Fibroblast of lung (primary cell): ENCODE measurements at regions not wholly inside any gene's neighbourhood (a gene's known extent, or its start where the extent isn't known, plus 50 kb on each side); places are given as distances from the start of the nearest gene placed in this dataset.

ENCODE experiments used
- DNase-seq, 2 donors: peaks; one replicate each; pipeline versions ENCODE4 v3.0.0 to v3.0.0-alpha.2; 2010; ENCODE audit warnings: low read depth in 2 of 2
- H2AFZ ChIP-seq: 2 replicates; pipeline ENCODE4 v1.5.1; 2012; ENCODE audit warnings: low read length, control low read depth, inconsistent platforms
- H3K27ac ChIP-seq: 2 replicates; pipeline ENCODE4 v1.5.1; 2011; ENCODE audit warnings: low read length, control low read depth; ENCODE audit not compliant: insufficient read depth
- H3K27me3 ChIP-seq: 2 replicates; pipeline ENCODE4 v1.5.1; 2011; ENCODE audit warnings: mild to moderate bottlenecking, low read length; ENCODE audit not compliant: control insufficient read depth, insufficient read depth
- H3K36me3 ChIP-seq: 2 replicates; pipeline ENCODE4 v1.5.1; 2011; ENCODE audit warnings: low read length; ENCODE audit not compliant: control insufficient read depth, insufficient read depth
- H3K4me1 ChIP-seq: 2 replicates; pipeline ENCODE4 v1.5.1; 2011; ENCODE audit warnings: low read length; ENCODE audit not compliant: control insufficient read depth, insufficient read depth; ENCODE audit errors: extremely low read depth
- H3K4me2 ChIP-seq: 2 replicates; pipeline ENCODE4 v1.5.1; 2011; ENCODE audit warnings: low read length, control low read depth; ENCODE audit not compliant: insufficient read depth; ENCODE audit errors: extremely low read depth
- H3K4me3 ChIP-seq, 4 experiments: fragments of 200-600 bp in 1 of 4; sonication (generic) in 1 of 4; replicated peaks in 1 of 4; 2 replicates each; pipeline ENCODE4 v1.5.1; 2011 to 2016; ENCODE audit warnings: low read length in 4 of 4, low read depth in 3 of 4, mild to moderate bottlenecking in 3 of 4, control low read depth in 2 of 4, inconsistent platforms in 1 of 4, mixed read lengths in 1 of 4; ENCODE audit not compliant: insufficient read depth in 1 of 4; ENCODE audit errors: control extremely low read depth in 1 of 4
- H3K79me2 ChIP-seq: 2 replicates; pipeline ENCODE4 v1.5.1; 2012; ENCODE audit warnings: mild to moderate bottlenecking, low read length, inconsistent platforms; ENCODE audit not compliant: control insufficient read depth, insufficient read depth
- H3K9ac ChIP-seq: 2 replicates; pipeline ENCODE4 v1.5.1; 2011; ENCODE audit warnings: mild to moderate bottlenecking, low read length, control low read depth; ENCODE audit not compliant: insufficient read depth
- H3K9me3 ChIP-seq: 2 replicates; pipeline ENCODE4 v1.5.1; 2012; ENCODE audit warnings: low read depth, low read length; ENCODE audit not compliant: control insufficient read depth, insufficient read depth
- H4K20me1 ChIP-seq: 2 replicates; pipeline ENCODE4 v1.5.1; 2011; ENCODE audit warnings: low read length; ENCODE audit not compliant: control insufficient read depth, insufficient read depth; ENCODE audit errors: extremely low read depth
- EZH2 ChIP-seq: IDR thresholded peaks from 2 replicates; pipeline ENCODE4 v1.5.1; 2012; ENCODE audit warnings: low read length, control low read depth, mild to moderate bottlenecking; ENCODE audit errors: missing control alignments
- TF ChIP-seq, protein P1 (sequence below), 2 donors: IDR thresholded peaks in 1 of 2; conservative IDR thresholded peaks in 1 of 2; 1 replicate in 1 of 2; 2 replicates in 1 of 2; pipeline ENCODE4 v1.5.1; 2011 to 2012; ENCODE audit warnings: low read length in 2 of 2, control low read depth in 1 of 2, inconsistent platforms in 1 of 2, low read depth in 1 of 2, mild to moderate bottlenecking in 1 of 2

- Histone ChIP-seq H3K9ac (no peak overlapping the region), H3K4me2 (no peak overlapping the region), H3K79me2 (no peaks in the 10 kb centered on the region), H3K27ac (no peak overlapping the region), H3K4me1 (no peaks in the 10 kb centered on the region), H3K27me3 (no peaks in the 10 kb centered on the region), H3K4me3 (no peak overlapping the region), H4K20me1 (no peaks in the 10 kb centered on the region), H3K9me3 (no peaks in the 10 kb centered on the region), H3K36me3 (no peaks in the 10 kb centered on the region), H2AFZ (no peak overlapping the region)
- TF ChIP-seq EZH2: no peak
- TF ChIP-seq, protein P1, sequence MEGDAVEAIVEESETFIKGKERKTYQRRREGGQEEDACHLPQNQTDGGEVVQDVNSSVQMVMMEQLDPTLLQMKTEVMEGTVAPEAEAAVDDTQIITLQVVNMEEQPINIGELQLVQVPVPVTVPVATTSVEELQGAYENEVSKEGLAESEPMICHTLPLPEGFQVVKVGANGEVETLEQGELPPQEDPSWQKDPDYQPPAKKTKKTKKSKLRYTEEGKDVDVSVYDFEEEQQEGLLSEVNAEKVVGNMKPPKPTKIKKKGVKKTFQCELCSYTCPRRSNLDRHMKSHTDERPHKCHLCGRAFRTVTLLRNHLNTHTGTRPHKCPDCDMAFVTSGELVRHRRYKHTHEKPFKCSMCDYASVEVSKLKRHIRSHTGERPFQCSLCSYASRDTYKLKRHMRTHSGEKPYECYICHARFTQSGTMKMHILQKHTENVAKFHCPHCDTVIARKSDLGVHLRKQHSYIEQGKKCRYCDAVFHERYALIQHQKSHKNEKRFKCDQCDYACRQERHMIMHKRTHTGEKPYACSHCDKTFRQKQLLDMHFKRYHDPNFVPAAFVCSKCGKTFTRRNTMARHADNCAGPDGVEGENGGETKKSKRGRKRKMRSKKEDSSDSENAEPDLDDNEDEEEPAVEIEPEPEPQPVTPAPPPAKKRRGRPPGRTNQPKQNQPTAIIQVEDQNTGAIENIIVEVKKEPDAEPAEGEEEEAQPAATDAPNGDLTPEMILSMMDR (conservative IDR thresholded peaks at IDR 0.05 in 1 of 2, IDR thresholded peaks at IDR 0.05 in 1 of 2; ENCODE audit: low read depth in 1 of 2, low read length in 2 of 2): no peak
- DNase-seq: no peak
Measured at GRCh38 chr14:84760489-84761126, 769.3 kb upstream of the FLRT2 start.

GRCh38 chr14:84767434-84767833 lies 762.5 kb upstream of the FLRT2 start:
- no peak overlapping the region for H3K9ac ChIP-seq
- H3K36me3 ChIP-seq: no peaks in the 10 kb centered on the region
- no peak overlapping the region for H2AFZ ChIP-seq
- no peaks in the 10 kb centered on the region for H3K9me3 ChIP-seq
- no peak overlapping the region for H3K27ac ChIP-seq
- no peak overlapping the region for H3K4me3 ChIP-seq
- no peak for DNase-seq
- no peak overlapping the region for H3K4me2 ChIP-seq
- H3K79me2 ChIP-seq: no peaks in the 10 kb centered on the region
- no peaks in the 10 kb centered on the region for H4K20me1 ChIP-seq
- TF ChIP-seq, protein P1 (conservative IDR thresholded peaks at IDR 0.05 in 1 of 2, IDR thresholded peaks at IDR 0.05 in 1 of 2; ENCODE audit: low read depth in 1 of 2, low read length in 2 of 2): no peak
- TF ChIP-seq EZH2: no peak
- no peaks in the 10 kb centered on the region for H3K27me3 ChIP-seq
- H3K4me1 ChIP-seq: no peaks in the 10 kb centered on the region

DNA sequence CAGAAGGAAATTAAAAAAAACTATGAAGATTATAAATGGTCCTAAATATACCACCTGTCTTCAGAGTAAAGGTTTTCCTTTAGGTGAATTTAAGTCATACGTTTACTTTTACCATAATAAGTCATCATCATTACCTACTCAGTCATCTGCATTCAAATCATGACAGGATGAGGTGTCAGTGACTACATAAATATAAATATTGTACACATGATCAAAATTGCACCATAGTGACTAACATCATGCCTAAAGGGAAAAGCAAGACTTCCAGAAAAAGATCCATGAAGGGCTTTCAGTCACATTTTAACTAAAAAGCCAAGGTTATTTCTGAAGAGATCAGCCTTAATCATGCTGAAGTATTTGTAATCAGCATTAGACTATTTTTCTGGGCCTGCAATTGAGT lies 759.9 kb upstream of the FLRT2 start:
- Histone ChIP-seq H3K36me3 (no peaks in the 10 kb centered on the region), H3K4me3 (no peak overlapping the region), H2AFZ (no peak overlapping the region), H3K27ac (no peak overlapping the region), H4K20me1 (no peaks in the 10 kb centered on the region), H3K9ac (no peak overlapping the region), H3K27me3 (no peaks in the 10 kb centered on the region), H3K79me2 (no peaks in the 10 kb centered on the region), H3K4me2 (no peak overlapping the region), H3K4me1 (no peaks in the 10 kb centered on the region), H3K9me3 (no peaks in the 10 kb centered on the region)
- TF ChIP-seq EZH2: no peak
- TF ChIP-seq, protein P1 (conservative IDR thresholded peaks at IDR 0.05 in 1 of 2, IDR thresholded peaks at IDR 0.05 in 1 of 2; ENCODE audit: low read depth in 1 of 2, low read length in 2 of 2): no peak
- no peak for DNase-seq
